ENCODE measurements at regions not wholly inside any gene's neighbourhood (a gene's known extent, or its start where the extent isn't known, plus 50 kb on each side); places are given as distances from the start of the nearest gene placed in this dataset.
"Not testable (repeated sequence)": the region's sequence is repeated elsewhere in the genome, so short reads cannot be mapped to it uniquely, and the experiment has no call there.

DNA sequence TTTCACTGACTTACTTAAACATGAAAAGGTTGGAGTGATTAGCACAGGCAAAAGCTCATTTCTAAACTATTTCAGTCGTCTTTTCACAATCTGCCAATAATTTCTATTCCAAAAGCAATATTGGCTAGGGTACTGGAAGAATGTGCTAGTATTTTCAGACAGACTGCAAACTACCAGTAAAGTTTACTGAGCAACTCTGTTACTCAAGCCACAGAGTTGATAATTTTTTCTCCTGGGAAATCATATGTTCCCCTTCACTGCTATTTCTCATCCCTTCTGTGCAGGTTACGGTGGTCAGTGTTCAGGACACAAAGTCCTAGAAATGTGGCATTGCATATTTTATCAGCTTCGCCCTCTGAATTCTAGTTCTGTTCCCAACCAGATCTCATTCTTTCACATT is 343.3 kb upstream of the TNC start:
- no peak overlapping the region for H3K4me3 ChIP-seq
- H3K36me3 ChIP-seq = no peaks in the 10 kb centered on the region
- intact Hi-C loops (cut with DNase I) = no loop called here
- ATAC-seq (peak; percentile 58 to 90 (median 70)), DNase-seq (no peak)
- peak overlapping the region in 1 of 12 donors; percentile 48 for H3K27ac ChIP-seq
- no peak for TF ChIP-seq POLR2A (IDR thresholded peaks at IDR 0.05)
- TF ChIP-seq, protein P1, sequence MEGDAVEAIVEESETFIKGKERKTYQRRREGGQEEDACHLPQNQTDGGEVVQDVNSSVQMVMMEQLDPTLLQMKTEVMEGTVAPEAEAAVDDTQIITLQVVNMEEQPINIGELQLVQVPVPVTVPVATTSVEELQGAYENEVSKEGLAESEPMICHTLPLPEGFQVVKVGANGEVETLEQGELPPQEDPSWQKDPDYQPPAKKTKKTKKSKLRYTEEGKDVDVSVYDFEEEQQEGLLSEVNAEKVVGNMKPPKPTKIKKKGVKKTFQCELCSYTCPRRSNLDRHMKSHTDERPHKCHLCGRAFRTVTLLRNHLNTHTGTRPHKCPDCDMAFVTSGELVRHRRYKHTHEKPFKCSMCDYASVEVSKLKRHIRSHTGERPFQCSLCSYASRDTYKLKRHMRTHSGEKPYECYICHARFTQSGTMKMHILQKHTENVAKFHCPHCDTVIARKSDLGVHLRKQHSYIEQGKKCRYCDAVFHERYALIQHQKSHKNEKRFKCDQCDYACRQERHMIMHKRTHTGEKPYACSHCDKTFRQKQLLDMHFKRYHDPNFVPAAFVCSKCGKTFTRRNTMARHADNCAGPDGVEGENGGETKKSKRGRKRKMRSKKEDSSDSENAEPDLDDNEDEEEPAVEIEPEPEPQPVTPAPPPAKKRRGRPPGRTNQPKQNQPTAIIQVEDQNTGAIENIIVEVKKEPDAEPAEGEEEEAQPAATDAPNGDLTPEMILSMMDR (IDR thresholded peaks at IDR 0.05) = no peak
- H3K4me1 ChIP-seq = peaks cover 0 to under 1% (median 0%) of the 10 kb centered on the region in 12 donors
- no peaks in the 10 kb centered on the region for H3K27me3 ChIP-seq
- H3K9me3 ChIP-seq = no peaks in the 10 kb centered on the region
- WGBS, 4 donors = 56 to 61% (median 59%) methylated on average over 3 of the region's 3 CpGs

DNA sequence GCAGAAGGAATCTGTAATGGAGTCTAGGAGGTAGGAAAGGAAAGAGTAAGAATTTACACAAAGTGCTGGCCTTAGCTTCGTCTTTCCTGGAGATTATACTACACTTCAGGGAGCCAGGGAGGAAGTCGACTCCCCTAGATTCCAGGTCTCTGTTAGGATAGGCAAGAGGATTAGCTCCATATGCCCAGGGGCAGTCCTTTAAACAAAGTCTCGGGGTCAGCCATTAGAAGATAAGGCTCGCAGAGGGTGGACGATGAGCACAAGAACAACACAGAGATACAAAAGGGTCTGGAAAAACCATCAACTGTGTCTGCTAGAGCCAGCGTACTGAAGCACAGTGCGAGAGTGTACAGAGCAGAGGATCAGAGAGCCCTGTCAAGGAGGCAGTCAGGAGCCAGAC is 344.7 kb upstream of the TNC start:
- H3K27ac ChIP-seq = no peak overlapping the region
- ATAC-seq = no peak
- TF ChIP-seq, protein P1 (IDR thresholded peaks at IDR 0.05) = no peak
- no peak for TF ChIP-seq POLR2A (IDR thresholded peaks at IDR 0.05)

DNA sequence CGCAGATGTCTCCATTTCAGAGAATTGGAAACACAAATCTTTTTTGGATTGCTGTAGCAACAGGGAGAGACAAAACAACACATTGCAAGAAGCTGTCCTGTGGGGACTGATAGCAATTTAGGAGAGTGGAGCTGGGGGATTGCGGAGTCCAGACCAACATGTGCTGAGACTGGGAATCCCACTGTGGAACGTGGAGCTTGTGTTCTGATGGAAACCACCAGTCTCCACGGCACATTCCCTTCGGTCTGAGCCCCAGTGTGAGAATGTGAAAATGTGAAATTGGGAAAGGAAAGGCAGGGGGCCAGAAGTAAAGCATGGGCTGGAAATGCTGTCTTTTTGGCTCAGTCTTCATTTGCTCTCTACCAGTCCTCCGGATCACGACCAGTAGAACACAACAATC is 348.8 kb upstream of the TNC start:
- WGBS, 4 donors = 50 to 68% (median 62%) methylated on average over 7 of the region's 7 CpGs
- intact Hi-C loops (cut with DNase I) = no loop called here
- Histone ChIP-seq H3K27me3 (no peaks in the 10 kb centered on the region), H3K4me3 (no peak overlapping the region), H3K4me1 (peaks cover 0 to 5% (median 0%) of the 10 kb centered on the region in 12 donors), H3K27ac (peak overlapping the region in 4 of 12 donors; percentile 4 to 51 (median 16)), H3K9me3 (peaks cover 0 to 20% (median 6%) of the 10 kb centered on the region in 12 donors), H3K36me3 (no peaks in the 10 kb centered on the region)
- ATAC-seq (peak; percentile 44 to 90 (median 78)), DNase-seq (peak in 3 of 5 donors; percentile 11 to 49 (median 23))
- TF ChIP-seq, protein P1 (IDR thresholded peaks at IDR 0.05) = no peak
- no peak for TF ChIP-seq POLR2A (IDR thresholded peaks at IDR 0.05)

More for the DNA sequence above, 344.7 kb upstream of the TNC start:
- Histone ChIP-seq H3K9me3 (peaks cover 0 to 1% (median 0%) of the 10 kb centered on the region in 12 donors), H3K4me3 (no peak overlapping the region), H3K27me3 (no peaks in the 10 kb centered on the region), H3K36me3 (no peaks in the 10 kb centered on the region), H3K4me1 (peaks cover 0 to 5% (median 0%) of the 10 kb centered on the region in 12 donors)
- intact Hi-C loops (cut with DNase I) = no loop called here
- WGBS, 4 donors = 36 to 51% (median 47%) methylated on average over 7 of the region's 7 CpGs
- no peak for DNase-seq

- TF ChIP-seq, protein P1 (IDR thresholded peaks at IDR 0.05) = no peak
- no peak for TF ChIP-seq POLR2A (IDR thresholded peaks at IDR 0.05)
- 69 to 87% (median 79%) methylated on average over 2 of the region's 2 CpGs for WGBS, 4 donors
- intact Hi-C loops (cut with DNase I) = no loop called here
- Histone ChIP-seq H3K27me3 (no peaks in the 10 kb centered on the region), H3K27ac (no peak overlapping the region), H3K9me3 (peaks cover 0 to 20% (median 6%) of the 10 kb centered on the region in 12 donors), H3K4me1 (peaks cover 0 to 5% (median 0%) of the 10 kb centered on the region in 12 donors), H3K4me3 (no peak overlapping the region), H3K36me3 (no peaks in the 10 kb centered on the region)
- no peak for DNase-seq
- no peak for ATAC-seq
Measured at GRCh38 chr9:115469841-115470240, 351.9 kb upstream of the TNC start.

GRCh38 chr9:115473032-115473431 is 355.1 kb upstream of the TNC start:
- DNase-seq; H3K4me1 ChIP-seq; ATAC-seq; H3K36me3 ChIP-seq; intact Hi-C loops (cut with DNase I); H3K27ac ChIP-seq; H3K27me3 ChIP-seq; H3K4me3 ChIP-seq: not testable (repeated sequence)
- peaks cover 0 to 16% (median 5%) of the 10 kb centered on the region in 12 donors for H3K9me3 ChIP-seq
- WGBS, 4 donors = 90 to 96% (median 93%) methylated on average over 2 to 3 of the region's 3 CpGs
